ENCODE measurements at regions not wholly inside any gene's neighbourhood (a gene's known extent, or its start where the extent isn't known, plus 50 kb on each side); places are given as distances from the start of the nearest gene placed in this dataset.

- TF ChIP-seq ZBTB43 (CRISPR knock-in tag; conservative IDR thresholded peaks at IDR 0.05): no peak
- no peak for TF ChIP-seq EP300 (IDR thresholded peaks at IDR 0.05; ENCODE audit: low read depth in 2 of 2, low read length in 2 of 2)
- no peak for TF ChIP-seq EP300 (CRISPR knock-in tag; IDR thresholded peaks at IDR 0.05; ENCODE audit: borderline replicate concordance)
- TF ChIP-seq, protein P1, sequence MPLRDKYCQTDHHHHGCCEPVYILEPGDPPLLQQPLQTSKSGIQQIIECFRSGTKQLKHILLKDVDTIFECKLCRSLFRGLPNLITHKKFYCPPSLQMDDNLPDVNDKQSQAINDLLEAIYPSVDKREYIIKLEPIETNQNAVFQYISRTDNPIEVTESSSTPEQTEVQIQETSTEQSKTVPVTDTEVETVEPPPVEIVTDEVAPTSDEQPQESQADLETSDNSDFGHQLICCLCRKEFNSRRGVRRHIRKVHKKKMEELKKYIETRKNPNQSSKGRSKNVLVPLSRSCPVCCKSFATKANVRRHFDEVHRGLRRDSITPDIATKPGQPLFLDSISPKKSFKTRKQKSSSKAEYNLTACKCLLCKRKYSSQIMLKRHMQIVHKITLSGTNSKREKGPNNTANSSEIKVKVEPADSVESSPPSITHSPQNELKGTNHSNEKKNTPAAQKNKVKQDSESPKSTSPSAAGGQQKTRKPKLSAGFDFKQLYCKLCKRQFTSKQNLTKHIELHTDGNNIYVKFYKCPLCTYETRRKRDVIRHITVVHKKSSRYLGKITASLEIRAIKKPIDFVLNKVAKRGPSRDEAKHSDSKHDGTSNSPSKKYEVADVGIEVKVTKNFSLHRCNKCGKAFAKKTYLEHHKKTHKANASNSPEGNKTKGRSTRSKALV (CRISPR knock-in tag; IDR thresholded peaks at IDR 0.05): no peak
These were observed 84.7 kb downstream of the GLI2 start for GRCh38 chr2:120820263-120820952.

Data from HepG2 (cell line).